ENCODE measurements at regions not wholly inside any gene's neighbourhood (a gene's known extent, or its start where the extent isn't known, plus 50 kb on each side); places are given as distances from the start of the nearest gene placed in this dataset.

- H3K4me1 ChIP-seq (ENCODE audit: insufficient read depth) = no peaks in the 10 kb centered on the region
- H4K20me1 ChIP-seq (ENCODE audit: insufficient read depth, poor library complexity, severe bottlenecking) = no peaks in the 10 kb centered on the region
These were observed 57.2 kb upstream of the DAPP1 start for GRCh38 chr4:99759346-99759984.

GRCh38 chr4:99755223-99755944 is 61.2 kb upstream of the DAPP1 start:
- Histone ChIP-seq H2AFZ (no peak overlapping the region), H3K27ac (no peak overlapping the region), H3K4me3 (no peak overlapping the region), H3K79me2 (no peaks in the 10 kb centered on the region), H3K36me3 (replicated peaks; ENCODE audit: insufficient read depth, low read depth) (no peaks in the 10 kb centered on the region), H3K27me3 (no peaks in the 10 kb centered on the region), H3K9me3 (ENCODE audit: low read depth) (no peaks in the 10 kb centered on the region), H4K20me1 (ENCODE audit: insufficient read depth, poor library complexity, severe bottlenecking) (no peaks in the 10 kb centered on the region), H3K4me2 (peak overlapping the region; percentile 28), H3K9me2 (replicated peaks; ENCODE audit: insufficient read depth) (no peaks in the 10 kb centered on the region), H3K4me1 (ENCODE audit: insufficient read depth) (no peaks in the 10 kb centered on the region)
- TF ChIP-seq EZH2 (IDR thresholded peaks at IDR 0.05; ENCODE audit: borderline replicate concordance) = no peak
- no peak for TF ChIP-seq EZH2phosphoT487 (IDR thresholded peaks at IDR 0.05; ENCODE audit: low read depth, severe bottlenecking, unreplicated experiment)
- no peak for TF ChIP-seq CTCF (IDR thresholded peaks at IDR 0.05; ENCODE audit: poor library complexity)
- WGBS (ENCODE audit: low lambda C conversion rate, missing lambda C conversion rate) = 71% methylated on average over 2 of the region's 2 CpGs
- DNase-seq (ENCODE audit: low spot score) = no peak

More at GRCh38 chr4:99759346-99759984, 57.2 kb upstream of the DAPP1 start:
- H3K4me3 ChIP-seq = no peak overlapping the region
- 69% methylated on average over 5 of the region's 5 CpGs for WGBS (ENCODE audit: low lambda C conversion rate, missing lambda C conversion rate)
- TF ChIP-seq EZH2 (IDR thresholded peaks at IDR 0.05; ENCODE audit: borderline replicate concordance) (no peak), CTCF (IDR thresholded peaks at IDR 0.05; ENCODE audit: poor library complexity) (no peak), EZH2phosphoT487 (IDR thresholded peaks at IDR 0.05; ENCODE audit: low read depth, severe bottlenecking, unreplicated experiment) (no peak)
- H3K79me2 ChIP-seq = no peaks in the 10 kb centered on the region
- no peak overlapping the region for H2AFZ ChIP-seq
- H3K9me2 ChIP-seq (replicated peaks; ENCODE audit: insufficient read depth) = no peaks in the 10 kb centered on the region
- H3K27ac ChIP-seq = no peak overlapping the region
- H3K36me3 ChIP-seq (replicated peaks; ENCODE audit: insufficient read depth, low read depth) = no peaks in the 10 kb centered on the region
- no peak overlapping the region for H3K4me2 ChIP-seq
- H3K9me3 ChIP-seq (ENCODE audit: low read depth) = no peaks in the 10 kb centered on the region
- H3K27me3 ChIP-seq = no peaks in the 10 kb centered on the region
- DNase-seq (ENCODE audit: low spot score) = no peak

GRCh38 chr4:99754756-99755155 is 61.9 kb upstream of the DAPP1 start:
- no peak for DNase-seq (ENCODE audit: low spot score)
- Histone ChIP-seq H3K9me3 (ENCODE audit: low read depth) (no peaks in the 10 kb centered on the region), H3K9me2 (replicated peaks; ENCODE audit: insufficient read depth) (no peaks in the 10 kb centered on the region), H3K79me2 (no peaks in the 10 kb centered on the region), H3K36me3 (replicated peaks; ENCODE audit: insufficient read depth, low read depth) (no peaks in the 10 kb centered on the region), H3K4me3 (no peak overlapping the region), H3K4me1 (ENCODE audit: insufficient read depth) (no peaks in the 10 kb centered on the region), H3K4me2 (peak overlapping the region; percentile 28), H3K27me3 (no peaks in the 10 kb centered on the region), H4K20me1 (ENCODE audit: insufficient read depth, poor library complexity, severe bottlenecking) (no peaks in the 10 kb centered on the region), H3K27ac (no peak overlapping the region), H2AFZ (no peak overlapping the region)
- TF ChIP-seq CTCF (IDR thresholded peaks at IDR 0.05; ENCODE audit: poor library complexity) = no peak
- TF ChIP-seq EZH2 (IDR thresholded peaks at IDR 0.05; ENCODE audit: borderline replicate concordance) = no peak
- TF ChIP-seq EZH2phosphoT487 (IDR thresholded peaks at IDR 0.05; ENCODE audit: low read depth, severe bottlenecking, unreplicated experiment) = no peak
- WGBS (ENCODE audit: low lambda C conversion rate, missing lambda C conversion rate) = 100% methylated on average over 2 of the region's 2 CpGs
